GM12872 (cell line): ENCODE measurements at regions not wholly inside any gene's neighbourhood (a gene's known extent, or its start where the extent isn't known, plus 50 kb on each side); places are given as distances from the start of the nearest gene placed in this dataset.

Experiments
- CTCF ChIP-seq: IDR thresholded peaks from 3 replicates; pipeline ENCODE4 v1.5.1; 2011; ENCODE audit warnings: low read depth, mild to moderate bottlenecking, low read length, moderate library complexity; ENCODE audit not compliant: insufficient read depth

GRCh38 chr3:132987396-132987795 is 50.8 kb upstream of the TMEM108 start:
- TF ChIP-seq CTCF, result no peak

DNA sequence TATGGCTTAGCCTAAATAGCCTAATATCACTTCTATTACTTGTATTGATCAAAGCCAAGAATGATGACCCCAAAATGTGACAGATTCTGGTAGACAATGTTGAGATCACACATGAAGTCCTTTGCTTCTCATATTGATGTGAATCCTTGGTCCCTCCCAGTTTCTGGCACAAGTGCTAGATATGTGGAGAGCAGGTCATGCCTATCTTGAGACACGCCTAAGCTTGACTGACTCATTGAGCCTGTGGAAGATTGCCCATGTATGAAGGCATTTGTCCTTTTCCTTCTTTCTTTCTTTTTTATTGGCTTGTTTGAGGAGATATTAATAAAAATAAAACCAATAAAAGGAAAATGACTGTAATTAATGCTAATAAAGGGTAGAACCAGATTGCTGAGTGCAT is 54.0 kb upstream of the TMEM108 start:
- TF ChIP-seq CTCF, result no peak

DNA sequence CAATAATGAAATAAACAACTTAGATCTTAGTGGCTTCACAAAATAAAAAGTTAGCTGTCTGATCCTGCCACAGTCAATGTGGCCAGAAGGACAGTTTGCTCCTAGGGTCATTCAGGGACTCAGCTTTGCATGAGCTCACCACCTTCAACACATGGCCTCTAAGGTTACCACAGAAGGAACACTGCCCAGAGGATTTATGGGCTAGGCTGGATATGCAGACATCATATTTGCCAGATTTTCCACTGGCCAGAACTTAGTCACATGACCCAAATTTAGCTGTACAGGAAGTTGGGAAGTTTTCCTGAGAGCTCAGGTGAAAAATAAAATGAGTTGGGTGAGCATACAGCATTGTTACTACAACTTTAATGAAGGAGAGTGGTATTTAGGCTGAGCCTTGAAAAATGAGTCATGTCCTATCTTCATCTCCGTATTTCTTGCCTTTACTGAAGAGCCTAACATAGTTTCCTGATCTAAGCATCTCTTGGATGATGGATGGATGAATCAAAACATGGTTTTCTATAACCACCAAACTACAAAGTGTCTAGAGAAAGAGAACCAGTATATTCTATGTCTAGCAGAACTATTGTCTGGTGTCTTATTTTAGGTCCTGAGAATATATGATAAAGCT is 54.9 kb upstream of the TMEM108 start:
- no peak for TF ChIP-seq CTCF

- no peak for TF ChIP-seq CTCF
Measured at GRCh38 chr3:132981719-132982118, 56.5 kb upstream of the TMEM108 start.

DNA sequence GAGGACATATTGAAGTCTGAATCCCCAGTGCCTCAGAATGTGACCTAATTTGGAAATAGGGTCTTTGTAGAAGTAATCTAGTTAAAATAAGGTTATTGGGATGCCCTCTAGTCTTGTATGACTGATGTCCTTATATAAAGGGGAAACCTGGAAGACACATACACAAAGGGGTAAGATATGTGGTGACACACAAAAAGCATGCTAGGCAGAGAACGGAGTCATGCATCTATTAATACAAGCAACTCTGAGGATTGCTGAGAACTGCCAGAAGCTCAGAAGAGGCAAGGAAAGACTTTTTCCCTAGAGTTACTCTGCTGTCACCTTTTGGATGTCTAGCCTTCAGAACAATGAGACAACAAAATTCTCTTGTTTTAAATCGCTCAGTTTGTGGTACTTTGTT is 58.1 kb upstream of the TMEM108 start:
- no peak for TF ChIP-seq CTCF

- no peak for TF ChIP-seq CTCF
Measured at GRCh38 chr3:132979606-132980005, 58.6 kb upstream of the TMEM108 start.

DNA sequence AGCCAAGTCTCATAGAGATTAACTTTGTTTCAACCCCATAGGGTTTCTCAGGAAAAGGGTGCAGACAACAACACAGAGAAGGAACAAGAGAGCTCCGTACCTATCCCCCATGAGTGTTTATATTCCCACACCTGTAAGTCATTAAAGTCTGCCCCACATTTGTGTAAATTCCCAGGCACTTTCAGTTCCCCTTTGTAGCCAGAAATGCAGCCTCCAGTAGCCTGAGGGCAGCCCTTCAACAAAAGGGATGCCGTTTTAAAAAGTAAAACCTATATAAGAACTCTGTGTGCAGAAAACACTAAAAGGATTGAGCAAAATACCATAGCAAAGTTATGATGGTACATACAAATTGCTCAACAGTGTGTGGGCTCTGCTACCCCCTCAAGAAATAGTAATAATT is 59.7 kb upstream of the TMEM108 start:
- TF ChIP-seq CTCF, result no peak

DNA sequence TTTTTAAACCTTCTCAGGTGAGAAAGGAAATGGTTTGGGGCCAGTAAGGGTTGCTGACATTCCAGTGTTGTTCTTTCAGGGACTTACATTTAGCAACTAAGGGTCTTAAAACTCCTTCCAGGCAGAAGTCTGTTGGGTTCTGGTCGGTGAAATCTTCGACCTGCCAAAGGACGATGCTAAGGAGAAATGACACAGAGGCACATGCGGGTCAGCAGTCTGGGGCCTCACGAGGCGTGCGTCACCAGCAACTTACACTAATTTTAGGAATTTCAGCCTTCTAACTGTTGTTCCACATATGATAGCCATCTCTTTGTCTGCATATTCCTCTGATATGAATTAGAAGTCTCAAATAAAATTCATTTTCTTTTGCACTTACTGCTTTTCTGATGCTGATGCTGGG is 64.1 kb upstream of the TMEM108 start:
- TF ChIP-seq CTCF, result no peak
